Putamen (tissue), 1 donor: ENCODE measurements at regions not wholly inside any gene's neighbourhood (a gene's known extent, or its start where the extent isn't known, plus 50 kb on each side); places are given as distances from the start of the nearest gene placed in this dataset.
"Not testable (repeated sequence)": the region's sequence is repeated elsewhere in the genome, so short reads cannot be mapped to it uniquely, and the experiment has no call there.

Source experiments
- DNase-seq: peaks from one replicate; pipeline ENCODE4 v3.0.0-alpha.2; 2016; ENCODE audit warnings: low spot score

GRCh38 chr6:85081102-85081501 is 316.7 kb upstream of the TBX18 start:
- DNase-seq: no peak

GRCh38 chr6:85079761-85080160 is 315.4 kb upstream of the TBX18 start:
- no peak for DNase-seq

- DNase-seq: no peak
Observed at GRCh38 chr6:85078058-85078457, 313.7 kb upstream of the TBX18 start.

GRCh38 chr6:85077098-85077497 is 312.7 kb upstream of the TBX18 start:
- DNase-seq: no peak

- DNase-seq: not testable (repeated sequence)
Observed at GRCh38 chr6:85071845-85072244, 307.4 kb upstream of the TBX18 start.

- no peak for DNase-seq
Observed at GRCh38 chr6:85069577-85069976, 305.2 kb upstream of the TBX18 start.

- DNase-seq: no peak
Observed at GRCh38 chr6:85068221-85068620, 303.8 kb upstream of the TBX18 start.

- no peak for DNase-seq
Observed at GRCh38 chr6:85066266-85066665, 301.9 kb upstream of the TBX18 start.

- no peak for DNase-seq
Observed at GRCh38 chr6:85065831-85066230, 301.4 kb upstream of the TBX18 start.

- DNase-seq: no peak
Observed at GRCh38 chr6:85063611-85064010, 299.2 kb upstream of the TBX18 start.

- DNase-seq: no peak
Observed at GRCh38 chr6:85062884-85063283, 298.5 kb upstream of the TBX18 start.

GRCh38 chr6:85058806-85059205 is 294.4 kb upstream of the TBX18 start:
- no peak for DNase-seq

GRCh38 chr6:85050149-85050548 is 285.8 kb upstream of the TBX18 start:
- DNase-seq: no peak

GRCh38 chr6:85049282-85049681 is 284.9 kb upstream of the TBX18 start:
- DNase-seq: no peak

GRCh38 chr6:85047818-85048217 is 283.4 kb upstream of the TBX18 start:
- no peak for DNase-seq

GRCh38 chr6:85045767-85046166 is 281.4 kb upstream of the TBX18 start:
- DNase-seq: not testable (repeated sequence)

GRCh38 chr6:85044361-85044760 is 280.0 kb upstream of the TBX18 start:
- no peak for DNase-seq

GRCh38 chr6:85041376-85041775 is 277.0 kb upstream of the TBX18 start:
- no peak for DNase-seq

- no peak for DNase-seq
Observed at GRCh38 chr6:85037221-85037620, 272.8 kb upstream of the TBX18 start.

GRCh38 chr6:85035766-85036165 is 271.4 kb upstream of the TBX18 start:
- DNase-seq: no peak

GRCh38 chr6:85033547-85033946 is 269.1 kb upstream of the TBX18 start:
- no peak for DNase-seq

- DNase-seq: no peak
Observed at GRCh38 chr6:85026021-85026420, 261.6 kb upstream of the TBX18 start.

- DNase-seq: no peak
Observed at GRCh38 chr6:85023721-85024120, 259.3 kb upstream of the TBX18 start.

GRCh38 chr6:85017352-85017751 is 253.0 kb upstream of the TBX18 start:
- DNase-seq: no peak

- DNase-seq: no peak
Observed at GRCh38 chr6:85016726-85017125, 252.3 kb upstream of the TBX18 start.
